HG02840 (cell line): ENCODE measurements at regions not wholly inside any gene's neighbourhood (a gene's known extent, or its start where the extent isn't known, plus 50 kb on each side); places are given as distances from the start of the nearest gene placed in this dataset.

ENCODE experiments used
- ATAC-seq: cut with Tn5 transposase; IDR thresholded peaks from one replicate; pipeline ENCODE4 v1.9.1; 2021; ENCODE audit warnings: mild to moderate bottlenecking, moderate library complexity, moderate number of reproducible peaks; ENCODE audit not compliant: unreplicated experiment, low FRiP score

GRCh38 chr1:193850745-193851144 is 664.3 kb upstream of the B3GALT2 start:
- ATAC-seq, result no peak

- ATAC-seq, result no peak
These were observed 660.6 kb upstream of the B3GALT2 start for GRCh38 chr1:193846876-193847604.

GRCh38 chr1:193846411-193846810 is 660.0 kb upstream of the B3GALT2 start:
- ATAC-seq, result no peak

- ATAC-seq, result no peak
These were observed 655.4 kb upstream of the B3GALT2 start for GRCh38 chr1:193841857-193842256.

- ATAC-seq, result no peak
These were observed 645.1 kb upstream of the B3GALT2 start for GRCh38 chr1:193831465-193831864.

GRCh38 chr1:193827516-193827915 is 641.1 kb upstream of the B3GALT2 start:
- no peak for ATAC-seq

GRCh38 chr1:193819376-193819775 is 633.0 kb upstream of the B3GALT2 start:
- ATAC-seq, result no peak

GRCh38 chr1:193807208-193807607 is 620.8 kb upstream of the B3GALT2 start:
- ATAC-seq, result no peak

GRCh38 chr1:193806079-193807048 is 620.0 kb upstream of the B3GALT2 start:
- ATAC-seq, result no peak

- ATAC-seq, result no peak
These were observed 613.7 kb upstream of the B3GALT2 start for GRCh38 chr1:193799948-193800690.

GRCh38 chr1:193799371-193799770 is 613.0 kb upstream of the B3GALT2 start:
- ATAC-seq, result no peak

- ATAC-seq, result no peak
These were observed 607.8 kb upstream of the B3GALT2 start for GRCh38 chr1:193794239-193794638.

GRCh38 chr1:193791746-193792145 is 605.3 kb upstream of the B3GALT2 start:
- ATAC-seq, result no peak

GRCh38 chr1:193787061-193787460 is 600.6 kb upstream of the B3GALT2 start:
- ATAC-seq, result no peak

- no peak for ATAC-seq
These were observed 599.5 kb upstream of the B3GALT2 start for GRCh38 chr1:193785850-193786420.

- no peak for ATAC-seq
These were observed 588.3 kb upstream of the B3GALT2 start for GRCh38 chr1:193774536-193775323.

- no peak for ATAC-seq
These were observed 585.2 kb upstream of the B3GALT2 start for GRCh38 chr1:193771596-193771995.

- ATAC-seq, result no peak
These were observed 583.2 kb upstream of the B3GALT2 start for GRCh38 chr1:193769651-193770050.

- ATAC-seq, result no peak
These were observed 581.5 kb upstream of the B3GALT2 start for GRCh38 chr1:193767886-193768285.

GRCh38 chr1:193766329-193766728 is 579.9 kb upstream of the B3GALT2 start:
- ATAC-seq, result no peak
